ENCODE measurements at regions not wholly inside any gene's neighbourhood (a gene's known extent, or its start where the extent isn't known, plus 50 kb on each side); places are given as distances from the start of the nearest gene placed in this dataset.

DNA sequence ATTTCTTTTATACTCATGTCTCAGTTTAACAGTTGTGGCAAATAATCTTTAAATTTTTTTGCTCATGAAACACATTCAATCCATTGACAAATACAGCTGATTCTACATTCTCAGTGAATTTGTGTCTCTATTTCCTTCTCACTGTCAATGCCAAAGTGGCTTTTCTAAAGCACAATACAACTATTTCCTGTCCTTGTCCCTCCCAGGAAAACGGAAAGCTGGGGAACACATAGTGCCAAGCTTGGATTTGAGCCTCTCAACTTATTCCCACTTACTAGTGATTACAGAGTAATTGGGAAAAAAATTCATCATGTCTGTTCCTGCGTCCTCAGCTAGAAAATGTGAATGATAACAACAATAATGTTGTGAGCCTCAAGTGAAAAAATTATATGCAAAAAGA, 899.7 kb upstream of the CDH2 start:
- no peak overlapping the region for H3K4me3 ChIP-seq
- DNase-seq: no peak
- H3K9me3 ChIP-seq (ENCODE audit: control insufficient read depth in 4 of 4, insufficient read depth in 3 of 4, low read length in 3 of 4): no peaks in the 10 kb centered on the region
- peaks cover 0 to 5% (median 0%) of the 10 kb centered on the region in 5 donors for H3K4me1 ChIP-seq (ENCODE audit: control insufficient read depth in 5 of 5, insufficient read depth in 5 of 5, low read length in 5 of 5)
- no peak overlapping the region for H3K9ac ChIP-seq (ENCODE audit: insufficient read depth in 1 of 2, low read length in 2 of 2)
- TF ChIP-seq, protein P1, sequence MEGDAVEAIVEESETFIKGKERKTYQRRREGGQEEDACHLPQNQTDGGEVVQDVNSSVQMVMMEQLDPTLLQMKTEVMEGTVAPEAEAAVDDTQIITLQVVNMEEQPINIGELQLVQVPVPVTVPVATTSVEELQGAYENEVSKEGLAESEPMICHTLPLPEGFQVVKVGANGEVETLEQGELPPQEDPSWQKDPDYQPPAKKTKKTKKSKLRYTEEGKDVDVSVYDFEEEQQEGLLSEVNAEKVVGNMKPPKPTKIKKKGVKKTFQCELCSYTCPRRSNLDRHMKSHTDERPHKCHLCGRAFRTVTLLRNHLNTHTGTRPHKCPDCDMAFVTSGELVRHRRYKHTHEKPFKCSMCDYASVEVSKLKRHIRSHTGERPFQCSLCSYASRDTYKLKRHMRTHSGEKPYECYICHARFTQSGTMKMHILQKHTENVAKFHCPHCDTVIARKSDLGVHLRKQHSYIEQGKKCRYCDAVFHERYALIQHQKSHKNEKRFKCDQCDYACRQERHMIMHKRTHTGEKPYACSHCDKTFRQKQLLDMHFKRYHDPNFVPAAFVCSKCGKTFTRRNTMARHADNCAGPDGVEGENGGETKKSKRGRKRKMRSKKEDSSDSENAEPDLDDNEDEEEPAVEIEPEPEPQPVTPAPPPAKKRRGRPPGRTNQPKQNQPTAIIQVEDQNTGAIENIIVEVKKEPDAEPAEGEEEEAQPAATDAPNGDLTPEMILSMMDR (IDR thresholded peaks at IDR 0.05; ENCODE audit: control extremely low read depth, extremely low read depth): no peak
- ATAC-seq (ENCODE audit: insufficient read depth, low FRiP score): no peak
- WGBS, 2 donors: 64 to 72% methylated on average over 2 of the region's 2 CpGs
- no peaks in the 10 kb centered on the region for H3K27me3 ChIP-seq (ENCODE audit: control insufficient read depth in 3 of 3, insufficient read depth in 3 of 3, low read length in 2 of 3)
- no peaks in the 10 kb centered on the region for H3K36me3 ChIP-seq (ENCODE audit: control insufficient read depth in 4 of 4, insufficient read depth in 4 of 4, low read length in 4 of 4)
- H3K27ac ChIP-seq (ENCODE audit: low read depth in 1 of 2, low read length in 1 of 2): no peak overlapping the region

DNA sequence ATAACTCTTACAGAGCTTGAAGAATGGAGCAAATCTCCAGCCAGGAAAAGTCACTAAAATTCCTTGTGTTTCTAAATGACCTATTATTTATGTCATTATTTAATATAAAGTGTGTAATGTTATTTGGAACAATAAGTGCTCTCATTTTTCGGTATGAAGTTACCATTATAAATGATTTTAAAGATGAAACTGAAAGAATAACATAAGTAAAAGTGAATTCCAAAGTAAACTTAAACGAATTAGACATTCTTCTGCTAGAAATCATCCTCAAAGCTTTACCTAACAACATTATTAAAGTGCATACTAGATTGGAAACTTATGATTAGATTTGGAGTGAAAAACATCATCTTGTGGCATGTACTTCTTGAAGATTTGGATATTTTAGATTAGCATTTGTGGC, 897.2 kb upstream of the CDH2 start:
- no peak overlapping the region for H3K9ac ChIP-seq (ENCODE audit: insufficient read depth in 1 of 2, low read length in 2 of 2)
- ATAC-seq (ENCODE audit: insufficient read depth, low FRiP score): no peak
- no peaks in the 10 kb centered on the region for H3K36me3 ChIP-seq (ENCODE audit: control insufficient read depth in 4 of 4, insufficient read depth in 4 of 4, low read length in 4 of 4)
- no peaks in the 10 kb centered on the region for H3K27me3 ChIP-seq (ENCODE audit: control insufficient read depth in 3 of 3, insufficient read depth in 3 of 3, low read length in 2 of 3)
- TF ChIP-seq, protein P1 (IDR thresholded peaks at IDR 0.05; ENCODE audit: control extremely low read depth, extremely low read depth): no peak
- no peak overlapping the region for H3K27ac ChIP-seq (ENCODE audit: low read depth in 1 of 2, low read length in 1 of 2)
- no peak overlapping the region for H3K4me3 ChIP-seq
- WGBS, 2 donors: 77 to 89% methylated on average over 2 of the region's 2 CpGs
- DNase-seq: no peak
- H3K9me3 ChIP-seq (ENCODE audit: control insufficient read depth in 4 of 4, insufficient read depth in 3 of 4, low read length in 3 of 4): no peaks in the 10 kb centered on the region
- H3K4me1 ChIP-seq (ENCODE audit: control insufficient read depth in 5 of 5, insufficient read depth in 5 of 5, low read length in 5 of 5): peaks cover 0 to 5% (median 0%) of the 10 kb centered on the region in 5 donors

DNA sequence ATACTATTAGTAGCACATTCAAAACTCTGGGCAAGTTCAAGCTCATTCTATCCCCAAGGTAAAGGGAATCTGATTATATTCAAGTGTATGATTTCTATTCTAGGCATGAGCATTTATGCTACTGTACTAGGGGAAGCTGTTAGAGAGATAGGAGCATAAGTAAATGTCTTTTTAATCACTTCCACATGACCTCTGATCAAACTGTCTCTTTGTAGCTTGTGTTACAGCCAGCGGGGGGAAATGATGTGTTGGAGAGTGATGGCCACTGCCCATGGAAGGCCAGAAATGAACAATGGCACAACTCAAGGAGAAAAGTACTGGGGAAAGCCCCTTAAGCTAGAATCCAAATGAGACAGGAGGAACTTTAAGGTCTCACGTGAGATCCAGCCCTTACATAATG, 894.9 kb upstream of the CDH2 start:
- Histone ChIP-seq H3K27me3 (ENCODE audit: control insufficient read depth in 3 of 3, insufficient read depth in 3 of 3, low read length in 2 of 3) (no peaks in the 10 kb centered on the region), H3K36me3 (ENCODE audit: control insufficient read depth in 4 of 4, insufficient read depth in 4 of 4, low read length in 4 of 4) (no peaks in the 10 kb centered on the region), H3K27ac (ENCODE audit: low read depth in 1 of 2, low read length in 1 of 2) (no peak overlapping the region), H3K9ac (ENCODE audit: insufficient read depth in 1 of 2, low read length in 2 of 2) (no peak overlapping the region), H3K4me3 (no peak overlapping the region), H3K4me1 (ENCODE audit: control insufficient read depth in 5 of 5, insufficient read depth in 5 of 5, low read length in 5 of 5) (peaks cover 0 to 5% (median 0%) of the 10 kb centered on the region in 5 donors), H3K9me3 (ENCODE audit: control insufficient read depth in 4 of 4, insufficient read depth in 3 of 4, low read length in 3 of 4) (no peaks in the 10 kb centered on the region)
- 68 to 69% methylated on average over 2 of the region's 2 CpGs for WGBS, 2 donors
- DNase-seq: peak; percentile 58 to 74 (median 69)
- TF ChIP-seq, protein P1 (IDR thresholded peaks at IDR 0.05; ENCODE audit: control extremely low read depth, extremely low read depth): no peak
- ATAC-seq (ENCODE audit: insufficient read depth, low FRiP score): no peak

- H3K4me3 ChIP-seq: no peak overlapping the region
- H3K9ac ChIP-seq (ENCODE audit: insufficient read depth in 1 of 2, low read length in 2 of 2): no peak overlapping the region
- TF ChIP-seq, protein P1 (IDR thresholded peaks at IDR 0.05; ENCODE audit: control extremely low read depth, extremely low read depth): no peak
Observed at GRCh38 chr18:29063346-29063745, 886.4 kb upstream of the CDH2 start.

More at GRCh38 chr18:29063346-29063745, 886.4 kb upstream of the CDH2 start:
- Histone ChIP-seq H3K36me3 (ENCODE audit: control insufficient read depth in 4 of 4, insufficient read depth in 4 of 4, low read length in 4 of 4) (no peaks in the 10 kb centered on the region), H3K9me3 (ENCODE audit: control insufficient read depth in 4 of 4, insufficient read depth in 3 of 4, low read length in 3 of 4) (no peaks in the 10 kb centered on the region), H3K27ac (ENCODE audit: low read depth in 1 of 2, low read length in 1 of 2) (no peak overlapping the region), H3K4me1 (ENCODE audit: control insufficient read depth in 5 of 5, insufficient read depth in 5 of 5, low read length in 5 of 5) (no peaks in the 10 kb centered on the region), H3K27me3 (ENCODE audit: control insufficient read depth in 3 of 3, insufficient read depth in 3 of 3, low read length in 2 of 3) (no peaks in the 10 kb centered on the region)
- ATAC-seq (ENCODE audit: insufficient read depth, low FRiP score): no peak
- WGBS, 2 donors: 30 to 50% methylated on average over 2 of the region's 2 CpGs
- no peak for DNase-seq

Measured in lung (tissue), 11 donors.